Urinary bladder (tissue), 3 donors: ENCODE measurements at regions not wholly inside any gene's neighbourhood (a gene's known extent, or its start where the extent isn't known, plus 50 kb on each side); places are given as distances from the start of the nearest gene placed in this dataset.
"Not testable (repeated sequence)": the region's sequence is repeated elsewhere in the genome, so short reads cannot be mapped to it uniquely, and the experiment has no call there.

Experiments used
- DNase-seq: peaks from one replicate; pipeline ENCODE4 v3.0.0-alpha.2; 2015; ENCODE audit errors: extremely low spot score
- H3K27ac ChIP-seq: one replicate; pipeline ENCODE4 v1.5.1; 2013; ENCODE audit warnings: low read depth, mild to moderate bottlenecking, moderate library complexity
- H3K36me3 ChIP-seq: one replicate; pipeline ENCODE4 v1.6.1; 2013; ENCODE audit warnings: mild to moderate bottlenecking, moderate library complexity; ENCODE audit not compliant: insufficient read depth
- H3K4me1 ChIP-seq: one replicate; pipeline ENCODE4 v1.6.1; 2013; ENCODE audit warnings: mild to moderate bottlenecking, moderate library complexity; ENCODE audit not compliant: insufficient read depth
- H3K4me3 ChIP-seq: one replicate; pipeline ENCODE4 v1.5.1; 2013; ENCODE audit warnings: low read depth, low read length
- WGBS: extraction: QIAGEN DNeasy Blood & Tissue Kit; methylation state at CpG from one replicate; pipeline ENCODE4 v1.1.7; 2013; 5-methylcytosine and 5-hydroxymethylcytosine counted together
- donor health status: healthy with polysubstance abuse.
- donor health status: healthy.

- no peak overlapping the region for H3K27ac ChIP-seq
- H3K36me3 ChIP-seq, result no peaks in the 10 kb centered on the region
- DNase-seq, result no peak
- H3K4me1 ChIP-seq, result no peaks in the 10 kb centered on the region
- no peak overlapping the region for H3K4me3 ChIP-seq
- 94% methylated on average over 4 of the region's 4 CpGs for WGBS
Observed at GRCh38 chr6:11463398-11463780, 74.2 kb upstream of the TMEM170B start.

GRCh38 chr6:11462742-11463397 lies 74.7 kb upstream of the TMEM170B start:
- Histone ChIP-seq H3K27ac (no peak overlapping the region), H3K4me1 (no peaks in the 10 kb centered on the region), H3K4me3 (no peak overlapping the region), H3K36me3 (no peaks in the 10 kb centered on the region)
- 76% methylated on average over 11 of the region's 11 CpGs for WGBS
- no peak for DNase-seq

GRCh38 chr6:11460837-11461661 lies 76.5 kb upstream of the TMEM170B start:
- no peak for DNase-seq
- no peak overlapping the region for H3K27ac ChIP-seq
- no peaks in the 10 kb centered on the region for H3K36me3 ChIP-seq
- no peak overlapping the region for H3K4me3 ChIP-seq
- WGBS, result 74% methylated on average over 7 of the region's 7 CpGs
- H3K4me1 ChIP-seq, result no peaks in the 10 kb centered on the region

DNA sequence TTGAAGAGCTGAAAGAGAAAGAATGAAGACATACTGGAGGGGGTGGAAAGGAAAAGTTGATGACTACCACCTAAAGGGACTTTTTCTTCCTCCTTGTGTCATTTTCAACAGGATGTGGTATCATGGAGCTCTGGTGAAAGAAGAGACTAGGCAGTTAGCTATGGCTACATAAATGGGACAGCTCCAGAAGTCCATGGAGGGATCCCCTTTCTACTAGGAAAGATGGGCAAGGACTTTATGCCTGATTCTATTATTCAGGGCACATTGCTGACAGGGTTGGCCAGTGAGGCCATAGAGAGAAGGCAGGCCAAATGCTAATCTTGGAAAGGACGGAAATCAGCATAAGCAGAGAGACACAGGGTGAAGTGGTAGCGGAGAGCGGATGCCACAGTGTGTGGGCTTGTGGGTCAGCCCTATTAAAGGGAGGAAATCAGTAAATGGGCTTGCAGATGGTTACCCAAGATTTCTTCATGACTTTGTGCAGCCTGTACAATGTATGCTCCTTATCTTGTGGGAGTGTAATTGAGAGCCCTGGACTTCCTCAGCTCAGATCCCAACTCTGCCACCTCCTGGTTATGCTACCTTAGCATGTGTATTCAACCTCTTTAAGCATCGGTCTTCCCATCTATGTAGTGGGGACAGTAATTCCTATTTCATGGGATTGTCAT lies 77.4 kb upstream of the TMEM170B start:
- Histone ChIP-seq H3K36me3 (no peaks in the 10 kb centered on the region), H3K4me1 (no peaks in the 10 kb centered on the region), H3K27ac (no peak overlapping the region), H3K4me3 (no peak overlapping the region)
- WGBS, result 94% methylated on average over 4 of the region's 4 CpGs
- no peak for DNase-seq

- Histone ChIP-seq H3K36me3 (no peaks in the 10 kb centered on the region), H3K27ac (no peak overlapping the region), H3K4me1 (no peaks in the 10 kb centered on the region), H3K4me3 (no peak overlapping the region)
- no peak for DNase-seq
- WGBS, result 96% methylated on average over 2 of the region's 2 CpGs
Observed at GRCh38 chr6:11459079-11459610, 78.4 kb upstream of the TMEM170B start.

- Histone ChIP-seq H3K27ac (no peak overlapping the region), H3K4me1 (no peaks in the 10 kb centered on the region), H3K36me3 (no peaks in the 10 kb centered on the region), H3K4me3 (no peak overlapping the region)
- DNase-seq, result no peak
- WGBS, result 55% methylated on average over 2 of the region's 2 CpGs
Observed at GRCh38 chr6:11458509-11458908, 79.0 kb upstream of the TMEM170B start.

GRCh38 chr6:11457422-11457821 lies 80.1 kb upstream of the TMEM170B start:
- H3K36me3 ChIP-seq, DNase-seq, H3K4me1 ChIP-seq, H3K4me3 ChIP-seq, H3K27ac ChIP-seq: not testable (repeated sequence)
- 94% methylated on average over 6 of the region's 6 CpGs for WGBS

- WGBS, result 90% methylated on average over 8 of the region's 8 CpGs
- not testable (repeated sequence) for H3K36me3 ChIP-seq, H3K27ac ChIP-seq, H3K4me3 ChIP-seq, DNase-seq, H3K4me1 ChIP-seq
Observed at GRCh38 chr6:11452106-11452505, 85.4 kb upstream of the TMEM170B start.

- Histone ChIP-seq H3K4me1 (no peaks in the 10 kb centered on the region), H3K27ac (no peak overlapping the region), H3K36me3 (no peaks in the 10 kb centered on the region), H3K4me3 (no peak overlapping the region)
- DNase-seq, result no peak
- WGBS, result 62% methylated on average over 2 of the region's 2 CpGs
Observed at GRCh38 chr6:11450037-11450436, 87.5 kb upstream of the TMEM170B start.

DNA sequence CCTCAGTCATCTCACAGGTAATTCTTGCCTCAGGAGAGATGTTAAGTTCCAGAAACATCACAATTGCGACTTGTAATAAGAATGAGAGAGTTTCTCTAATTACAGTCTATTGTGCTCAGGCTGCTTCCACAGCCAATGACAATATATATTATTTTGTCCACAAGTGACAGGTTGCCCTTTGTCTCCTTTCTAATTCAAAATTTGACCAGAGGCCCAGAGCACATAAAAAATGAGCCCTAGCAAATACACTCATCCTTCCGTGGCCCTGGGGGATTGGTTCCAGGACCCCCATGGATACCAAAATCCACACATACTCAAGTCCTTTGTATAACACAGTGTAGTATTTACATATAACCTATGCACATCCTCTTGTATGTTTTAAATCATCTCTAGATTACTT lies 88.1 kb upstream of the TMEM170B start:
- H3K27ac ChIP-seq, result no peak overlapping the region
- WGBS, result 84% methylated on average over 2 of the region's 2 CpGs
- DNase-seq, result no peak

GRCh38 chr6:11448038-11448437 lies 89.5 kb upstream of the TMEM170B start:
- no peaks in the 10 kb centered on the region for H3K36me3 ChIP-seq
- no peaks in the 10 kb centered on the region for H3K4me1 ChIP-seq
- no peak overlapping the region for H3K27ac ChIP-seq
- no peak overlapping the region for H3K4me3 ChIP-seq
- DNase-seq, result no peak

More for the DNA sequence above, 88.1 kb upstream of the TMEM170B start:
- Histone ChIP-seq H3K4me3 (no peak overlapping the region), H3K4me1 (no peaks in the 10 kb centered on the region), H3K36me3 (no peaks in the 10 kb centered on the region)

GRCh38 chr6:11447265-11447664 lies 90.3 kb upstream of the TMEM170B start:
- Histone ChIP-seq H3K4me3 (no peak overlapping the region), H3K27ac (no peak overlapping the region), H3K4me1 (no peaks in the 10 kb centered on the region), H3K36me3 (no peaks in the 10 kb centered on the region)
- 94% methylated on average over 1 of the region's 1 CpG for WGBS
- DNase-seq, result no peak

DNA sequence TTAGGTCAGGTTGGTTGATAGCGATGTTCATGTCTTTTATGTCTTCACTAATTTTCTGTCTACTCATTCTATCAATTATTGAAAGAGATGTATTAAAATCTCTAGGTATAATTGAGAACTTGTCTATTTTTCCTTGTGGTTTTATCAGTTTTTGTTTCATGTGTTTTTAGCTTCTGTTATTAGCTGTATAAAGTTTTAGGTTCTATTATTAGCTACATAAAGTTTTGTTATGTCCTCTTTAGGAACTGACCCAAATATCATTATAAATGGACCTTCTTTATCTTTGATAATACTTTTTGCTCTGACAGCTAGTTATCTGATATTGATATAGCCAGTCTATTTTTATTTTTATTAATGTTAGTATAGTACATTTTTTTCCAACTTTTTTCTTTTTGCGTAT lies 92.4 kb upstream of the TMEM170B start:
- 98% methylated on average over 2 of the region's 2 CpGs for WGBS

DNA sequence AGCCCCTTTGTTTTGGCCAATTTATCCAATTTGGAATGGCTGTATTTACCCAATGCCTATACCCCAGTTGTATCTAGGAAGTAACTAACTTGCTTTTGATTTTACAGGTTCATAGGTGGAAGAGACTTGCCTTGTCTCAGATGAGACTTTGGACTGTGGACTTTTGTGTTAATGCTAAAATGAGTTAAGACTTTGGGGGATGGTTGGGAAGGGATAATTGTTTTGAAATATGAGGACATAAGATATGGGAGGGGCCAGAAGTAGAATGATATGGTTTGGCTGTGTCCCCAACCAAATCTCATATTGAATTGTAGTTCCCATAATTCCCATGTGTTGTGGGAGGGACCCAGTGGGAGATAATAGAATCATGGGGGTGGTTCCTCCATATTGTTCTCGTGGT lies 94.4 kb upstream of the TMEM170B start:
- not testable (repeated sequence) for H3K4me1 ChIP-seq, H3K36me3 ChIP-seq, H3K4me3 ChIP-seq, DNase-seq, H3K27ac ChIP-seq
- 88% methylated on average over 1 of the region's 1 CpG for WGBS

More for the DNA sequence above, 92.4 kb upstream of the TMEM170B start:
- Histone ChIP-seq H3K27ac (no peak overlapping the region), H3K4me1 (no peaks in the 10 kb centered on the region), H3K4me3 (no peak overlapping the region), H3K36me3 (no peaks in the 10 kb centered on the region)
- no peak for DNase-seq
